GM23338 (cell line): ENCODE measurements at regions not wholly inside any gene's neighbourhood (a gene's known extent, or its start where the extent isn't known, plus 50 kb on each side); places are given as distances from the start of the nearest gene placed in this dataset.

ENCODE experiments used
- ATAC-seq: fragments of 200-7000 bp; cut with Tn5 transposase; 3 replicates; pipeline ENCODE4 v1.9.1; 2020
- DNase-seq: peaks from one replicate; pipeline ENCODE4 v3.0.0-alpha.2; 2015; ENCODE audit warnings: low spot score
- H2AFZ ChIP-seq: fragments of 200-600 bp; sonication (generic); 2 replicates; pipeline ENCODE4 v1.8.0; 2016; ENCODE audit warnings: antibody characterized with exemption, mild to moderate bottlenecking, moderate library complexity
- H3F3A ChIP-seq: fragments of 200-600 bp; sonication (generic); replicated peaks from 2 replicates; pipeline ENCODE4 v1.8.0; 2017; ENCODE audit warnings: antibody characterized with exemption, mixed run types, low read depth
- H3K27ac ChIP-seq: fragments of 200-600 bp; sonication (generic); 2 replicates; pipeline ENCODE4 v1.6.1; 2016; ENCODE audit warnings: low read depth
- H3K27me3 ChIP-seq: fragments of 200-600 bp; sonication (generic); 2 replicates; pipeline ENCODE4 v1.8.0; 2016; ENCODE audit warnings: mild to moderate bottlenecking, mixed run types, moderate library complexity; ENCODE audit not compliant: insufficient read depth
- H3K36me3 ChIP-seq: fragments of 200-600 bp; sonication (generic); 2 replicates; pipeline ENCODE4 v1.8.0; 2016; ENCODE audit warnings: mild to moderate bottlenecking; ENCODE audit not compliant: insufficient read depth
- H3K4me1 ChIP-seq: fragments of 200-600 bp; sonication (generic); 2 replicates; pipeline ENCODE4 v1.8.0; 2016; ENCODE audit warnings: mild to moderate bottlenecking, moderate library complexity; ENCODE audit not compliant: insufficient read depth
- H3K4me2 ChIP-seq: fragments of 200-600 bp; sonication (generic); 2 replicates; pipeline ENCODE4 v1.7.1; 2017; ENCODE audit warnings: mixed run types
- H3K4me3 ChIP-seq: fragments of 200-600 bp; sonication (generic); 2 replicates; pipeline ENCODE4 v1.6.1; 2016; ENCODE audit warnings: mixed run types
- H3K79me2 ChIP-seq: fragments of 200-600 bp; sonication (generic); replicated peaks from 2 replicates; pipeline ENCODE4 v1.8.0; 2017; ENCODE audit warnings: mild to moderate bottlenecking; ENCODE audit not compliant: insufficient read depth
- H3K9me2 ChIP-seq: fragments of 200-600 bp; sonication (generic); 2 replicates; pipeline ENCODE4 v1.8.0; 2017; ENCODE audit not compliant: insufficient read depth
- H4K20me1 ChIP-seq: fragments of 200-600 bp; sonication (generic); replicated peaks from 2 replicates; pipeline ENCODE4 v1.8.0; 2017; ENCODE audit warnings: mild to moderate bottlenecking; ENCODE audit not compliant: insufficient read depth
- H3K27ac Mint-ChIP-seq: 2 replicates; pipeline ENCODE4 v1.8.0; 2020; ENCODE audit warnings: inconsistent platforms, mild to moderate bottlenecking, moderate library complexity, mixed read lengths
- H3K27me3 Mint-ChIP-seq: 3 replicates; pipeline ENCODE4 v1.8.0; 2022; ENCODE audit warnings: low read depth, mild to moderate bottlenecking, moderate library complexity, mixed read lengths, inconsistent platforms; ENCODE audit not compliant: insufficient read depth, poor library complexity
- H3K36me3 Mint-ChIP-seq: 3 replicates; pipeline ENCODE4 v1.8.0; 2021; ENCODE audit warnings: low read depth, mild to moderate bottlenecking, inconsistent platforms, moderate library complexity, mixed read lengths
- H3K4me1 Mint-ChIP-seq: 3 replicates; pipeline ENCODE4 v1.8.0; 2020; ENCODE audit warnings: mild to moderate bottlenecking, inconsistent platforms, mixed read lengths
- H3K4me3 Mint-ChIP-seq: 3 replicates; pipeline ENCODE4 v1.8.0; 2021; ENCODE audit warnings: moderate library complexity, mild to moderate bottlenecking, inconsistent platforms, mixed read lengths
- H3K9me3 Mint-ChIP-seq: 3 replicates; pipeline ENCODE4 v1.8.0; 2020; ENCODE audit warnings: moderate library complexity, mild to moderate bottlenecking, inconsistent platforms, mixed read lengths
- CREB1 ChIP-seq: fragments of 250-450 bp; sonication (Bioruptor Pico); IDR thresholded peaks from 2 replicates; pipeline ENCODE4 v1.5.0; 2020; ENCODE audit warnings: low read depth, mild to moderate bottlenecking, moderate library complexity
- CTCF ChIP-seq, 2 experiments: fragments of 200-600 bp in 1 of 2; sonication (generic) in 1 of 2; conservative IDR thresholded peaks; 2 replicates each; pipeline versions ENCODE4 v1.5.1 to v1.6.1; 2016 to 2017; ENCODE audit warnings: antibody characterized with exemption in 2 of 2, low read depth in 2 of 2, mild to moderate bottlenecking in 2 of 2, moderate library complexity in 1 of 2
- EZH2 ChIP-seq: fragments of 200-600 bp; sonication (generic); IDR thresholded peaks from one replicate; pipeline ENCODE4 v1.8.0; 2017; ENCODE audit warnings: antibody characterized with exemption, mild to moderate bottlenecking, low read depth; ENCODE audit not compliant: unreplicated experiment
- EZH2phosphoT487 ChIP-seq: fragments of 200-600 bp; sonication (generic); IDR thresholded peaks from one replicate; pipeline ENCODE4 v1.8.1; 2018; ENCODE audit warnings: antibody characterized with exemption; ENCODE audit not compliant: unreplicated experiment
- NANOG ChIP-seq: IDR thresholded peaks from 2 replicates; pipeline ENCODE4 v1.6.1; 2016; ENCODE audit warnings: antibody characterized with exemption, borderline replicate concordance
- POLR2AphosphoS5 ChIP-seq: IDR thresholded peaks from 2 replicates; pipeline ENCODE4 v1.6.1; 2016; ENCODE audit warnings: antibody characterized with exemption, low read depth
- REST ChIP-seq: IDR thresholded peaks from one replicate; pipeline ENCODE4 v1.6.1; 2018; ENCODE audit warnings: antibody characterized with exemption; ENCODE audit not compliant: unreplicated experiment
- ZNF114 ChIP-seq: fragments of 250-450 bp; sonication (Bioruptor Pico); IDR thresholded peaks from 2 replicates; pipeline ENCODE4 v1.5.0; 2020; ENCODE audit warnings: mild to moderate bottlenecking, moderate library complexity
- ZNF331 ChIP-seq: fragments of 250-450 bp; sonication (Bioruptor Pico); IDR thresholded peaks from 2 replicates; pipeline ENCODE4 v1.5.0; 2020; ENCODE audit warnings: low read depth, mild to moderate bottlenecking, moderate library complexity

GRCh38 chr19:31506102-31506501, 156.9 kb upstream of the TSHZ3 start (continued):
- TF ChIP-seq REST = no peak
- TF ChIP-seq CTCF (conservative IDR thresholded peaks at IDR 0.05; ENCODE audit: low read depth in 2 of 2) = no peak

GRCh38 chr19:31510635-31511034, 161.4 kb upstream of the TSHZ3 start:
- H3K27me3 Mint-ChIP-seq = peaks cover 1% of the 10 kb centered on the region
- Histone ChIP-seq H3K79me2 (no peaks in the 10 kb centered on the region), H3K4me2 (no peak overlapping the region), H3K9me2 (no peaks in the 10 kb centered on the region; the same call in 1 of the 2 replicates), H4K20me1 (no peaks in the 10 kb centered on the region), H2AFZ (no peak overlapping the region), H3K4me1 (no peaks in the 10 kb centered on the region), H3K4me3 (no peak overlapping the region), H3F3A (no peaks in the 10 kb centered on the region), H3K27ac (no peak overlapping the region), H3K36me3 (no peaks in the 10 kb centered on the region; the same call in 1 of the 2 replicates), H3K27me3 (no peaks in the 10 kb centered on the region)
- TF ChIP-seq REST (no peak), CTCF (conservative IDR thresholded peaks at IDR 0.05; ENCODE audit: low read depth in 2 of 2) (no peak), EZH2 (no peak), CREB1 (CRISPR knock-in tag) (no peak), POLR2AphosphoS5 (no peak), ZNF114 (no peak), NANOG (no peak), ZNF331 (CRISPR knock-in tag) (no peak), EZH2phosphoT487 (no peak)
- H3K36me3 Mint-ChIP-seq = no peaks in the 10 kb centered on the region
- no peak overlapping the region for H3K4me3 Mint-ChIP-seq
- peaks cover 10% of the 10 kb centered on the region for H3K4me1 Mint-ChIP-seq
- ATAC-seq = no peak
- no peak for DNase-seq
- H3K27ac Mint-ChIP-seq = no peak overlapping the region
- no peaks in the 10 kb centered on the region for H3K9me3 Mint-ChIP-seq
